ENCODE measurements at regions not wholly inside any gene's neighbourhood (a gene's known extent, or its start where the extent isn't known, plus 50 kb on each side); places are given as distances from the start of the nearest gene placed in this dataset.

- no peak for TF ChIP-seq POLR2AphosphoS5 (IDR thresholded peaks at IDR 0.05; ENCODE audit: low read depth, low read length)
- no peak for TF ChIP-seq FOXP2 (optimal IDR thresholded peaks at IDR 0.05; ENCODE audit: borderline replicate concordance, extremely low read depth, extremely low read length, insufficient read depth)
- TF ChIP-seq SIN3A (IDR thresholded peaks at IDR 0.05; ENCODE audit: borderline replicate concordance, insufficient read depth, low read length) = no peak
Observed at GRCh38 chr1:34694383-34694782, 60.5 kb upstream of the GJB5 start.

DNA sequence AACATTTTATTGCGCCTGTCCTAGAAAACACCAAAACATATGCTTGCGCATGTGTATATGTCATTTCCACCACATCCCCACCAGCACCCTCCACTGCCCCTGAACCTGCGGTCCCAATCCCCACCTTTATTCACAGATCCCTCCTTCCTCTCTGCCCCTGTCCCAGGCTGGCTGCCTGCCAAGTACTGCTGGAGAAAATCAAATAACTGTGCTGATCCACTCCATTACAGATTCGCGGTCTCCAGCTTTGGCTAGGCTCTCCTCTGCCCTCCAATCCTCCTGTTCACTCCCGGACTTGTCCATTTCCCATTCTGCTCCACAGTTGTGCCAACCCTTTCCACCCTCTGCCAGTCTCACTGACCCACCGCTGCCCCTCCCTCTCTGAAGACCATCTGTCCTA, 59.3 kb upstream of the GJB5 start:
- TF ChIP-seq SIN3A (IDR thresholded peaks at IDR 0.05; ENCODE audit: borderline replicate concordance, insufficient read depth, low read length) (no peak), FOXP2 (optimal IDR thresholded peaks at IDR 0.05; ENCODE audit: borderline replicate concordance, extremely low read depth, extremely low read length, insufficient read depth) (no peak), TAF1 (IDR thresholded peaks at IDR 0.05; ENCODE audit: borderline replicate concordance, insufficient read depth, low read length) (no peak), POLR2AphosphoS5 (IDR thresholded peaks at IDR 0.05; ENCODE audit: low read depth, low read length) (no peak)
- TF ChIP-seq, protein P1, sequence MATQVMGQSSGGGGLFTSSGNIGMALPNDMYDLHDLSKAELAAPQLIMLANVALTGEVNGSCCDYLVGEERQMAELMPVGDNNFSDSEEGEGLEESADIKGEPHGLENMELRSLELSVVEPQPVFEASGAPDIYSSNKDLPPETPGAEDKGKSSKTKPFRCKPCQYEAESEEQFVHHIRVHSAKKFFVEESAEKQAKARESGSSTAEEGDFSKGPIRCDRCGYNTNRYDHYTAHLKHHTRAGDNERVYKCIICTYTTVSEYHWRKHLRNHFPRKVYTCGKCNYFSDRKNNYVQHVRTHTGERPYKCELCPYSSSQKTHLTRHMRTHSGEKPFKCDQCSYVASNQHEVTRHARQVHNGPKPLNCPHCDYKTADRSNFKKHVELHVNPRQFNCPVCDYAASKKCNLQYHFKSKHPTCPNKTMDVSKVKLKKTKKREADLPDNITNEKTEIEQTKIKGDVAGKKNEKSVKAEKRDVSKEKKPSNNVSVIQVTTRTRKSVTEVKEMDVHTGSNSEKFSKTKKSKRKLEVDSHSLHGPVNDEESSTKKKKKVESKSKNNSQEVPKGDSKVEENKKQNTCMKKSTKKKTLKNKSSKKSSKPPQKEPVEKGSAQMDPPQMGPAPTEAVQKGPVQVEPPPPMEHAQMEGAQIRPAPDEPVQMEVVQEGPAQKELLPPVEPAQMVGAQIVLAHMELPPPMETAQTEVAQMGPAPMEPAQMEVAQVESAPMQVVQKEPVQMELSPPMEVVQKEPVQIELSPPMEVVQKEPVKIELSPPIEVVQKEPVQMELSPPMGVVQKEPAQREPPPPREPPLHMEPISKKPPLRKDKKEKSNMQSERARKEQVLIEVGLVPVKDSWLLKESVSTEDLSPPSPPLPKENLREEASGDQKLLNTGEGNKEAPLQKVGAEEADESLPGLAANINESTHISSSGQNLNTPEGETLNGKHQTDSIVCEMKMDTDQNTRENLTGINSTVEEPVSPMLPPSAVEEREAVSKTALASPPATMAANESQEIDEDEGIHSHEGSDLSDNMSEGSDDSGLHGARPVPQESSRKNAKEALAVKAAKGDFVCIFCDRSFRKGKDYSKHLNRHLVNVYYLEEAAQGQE (IDR thresholded peaks at IDR 0.05; ENCODE audit: insufficient read depth in 1 of 2, low read depth in 2 of 2, low read length in 2 of 2) = no peak

GRCh38 chr1:34696230-34696629, 58.6 kb upstream of the GJB5 start:
- TF ChIP-seq TAF1 (IDR thresholded peaks at IDR 0.05; ENCODE audit: borderline replicate concordance, insufficient read depth, low read length) (no peak), POLR2AphosphoS5 (IDR thresholded peaks at IDR 0.05; ENCODE audit: low read depth, low read length) (no peak), SIN3A (IDR thresholded peaks at IDR 0.05; ENCODE audit: borderline replicate concordance, insufficient read depth, low read length) (no peak), FOXP2 (optimal IDR thresholded peaks at IDR 0.05; ENCODE audit: borderline replicate concordance, extremely low read depth, extremely low read length, insufficient read depth) (no peak)
- TF ChIP-seq, protein P1 (IDR thresholded peaks at IDR 0.05; ENCODE audit: insufficient read depth in 1 of 2, low read depth in 2 of 2, low read length in 2 of 2) = no peak

GRCh38 chr1:34696981-34697380, 57.9 kb upstream of the GJB5 start:
- TF ChIP-seq SIN3A (IDR thresholded peaks at IDR 0.05; ENCODE audit: borderline replicate concordance, insufficient read depth, low read length) (no peak), POLR2AphosphoS5 (IDR thresholded peaks at IDR 0.05; ENCODE audit: low read depth, low read length) (no peak), TAF1 (IDR thresholded peaks at IDR 0.05; ENCODE audit: borderline replicate concordance, insufficient read depth, low read length) (no peak), FOXP2 (optimal IDR thresholded peaks at IDR 0.05; ENCODE audit: borderline replicate concordance, extremely low read depth, extremely low read length, insufficient read depth) (no peak)
- TF ChIP-seq, protein P1 (IDR thresholded peaks at IDR 0.05; ENCODE audit: insufficient read depth in 1 of 2, low read depth in 2 of 2, low read length in 2 of 2) = no peak

- TF ChIP-seq TAF1 (IDR thresholded peaks at IDR 0.05; ENCODE audit: borderline replicate concordance, insufficient read depth, low read length) (no peak), FOXP2 (optimal IDR thresholded peaks at IDR 0.05; ENCODE audit: borderline replicate concordance, extremely low read depth, extremely low read length, insufficient read depth) (no peak), SIN3A (IDR thresholded peaks at IDR 0.05; ENCODE audit: borderline replicate concordance, insufficient read depth, low read length) (no peak), POLR2AphosphoS5 (IDR thresholded peaks at IDR 0.05; ENCODE audit: low read depth, low read length) (no peak)
- TF ChIP-seq, protein P1 (IDR thresholded peaks at IDR 0.05; ENCODE audit: insufficient read depth in 1 of 2, low read depth in 2 of 2, low read length in 2 of 2) = no peak
Observed at GRCh38 chr1:34697818-34698217, 57.0 kb upstream of the GJB5 start.

Data from PFSK-1 (cell line).